ENCODE measurements at regions not wholly inside any gene's neighbourhood (a gene's known extent, or its start where the extent isn't known, plus 50 kb on each side); places are given as distances from the start of the nearest gene placed in this dataset.

- no peak overlapping the region for H3K4me3 ChIP-seq (ENCODE audit: low read depth in 1 of 2, low read length in 1 of 2)
- H3K36me3 ChIP-seq: no peaks in the 10 kb centered on the region
- peaks cover 14 to 20% of the 10 kb centered on the region in 2 experiments for H3K4me1 ChIP-seq (ENCODE audit: control insufficient read depth in 1 of 2, insufficient read depth in 1 of 2, low read depth in 1 of 2, low read length in 1 of 2)
- no peaks in the 10 kb centered on the region for H3K9me3 ChIP-seq
- H3K27ac ChIP-seq: no peak overlapping the region
- no peak for TF ChIP-seq CTCF (IDR thresholded peaks at IDR 0.05)
- no peaks in the 10 kb centered on the region for H3K27me3 ChIP-seq
Observed at GRCh38 chr15:79381593-79381992, 50.5 kb upstream of the MINAR1 start.

Data from neutrophil (primary cell).